Prostate gland (tissue), 2 donors: ENCODE measurements at regions not wholly inside any gene's neighbourhood (a gene's known extent, or its start where the extent isn't known, plus 50 kb on each side); places are given as distances from the start of the nearest gene placed in this dataset.

ENCODE experiments used
- DNase-seq: peaks from one replicate; pipeline ENCODE4 v3.0.0-alpha.2; 2019; ENCODE audit warnings: low spot score
- H3K27ac ChIP-seq, 2 donors: fragments of 200-600 bp; sonication (generic); 2 replicates each; pipeline ENCODE4 v1.5.1; 2017 to 2019
- H3K27me3 ChIP-seq: fragments of 200-600 bp; sonication (generic); replicated peaks from 2 replicates; pipeline ENCODE4 v1.5.1; 2019; ENCODE audit not compliant: insufficient read depth
- H3K36me3 ChIP-seq, 2 donors: fragments of 200-600 bp; sonication (generic); 1 replicate in 1 of 2; 2 replicates in 1 of 2; pipeline versions ENCODE4 v1.5.1 to v1.8.1; 2017 to 2019
- H3K4me1 ChIP-seq: fragments of 200-600 bp; sonication (generic); replicated peaks from 2 replicates; pipeline ENCODE4 v1.5.1; 2019
- H3K4me3 ChIP-seq, 2 donors: fragments of 200-600 bp; sonication (generic); 2 replicates each; pipeline ENCODE4 v1.5.1; 2017 to 2019
- H3K9me3 ChIP-seq: fragments of 200-600 bp; sonication (generic); 2 replicates; pipeline ENCODE4 v1.5.1; 2017
- POLR2A ChIP-seq: fragments of 450-650 bp; IDR thresholded peaks from one replicate; pipeline ENCODE4 v1.6.1; 2016; ENCODE audit warnings: antibody characterized with exemption, mild to moderate bottlenecking
- POLR2AphosphoS5 ChIP-seq: sonication (generic); formaldehyde crosslinking; IDR thresholded peaks from one replicate; pipeline ENCODE4 v1.6.1; 2017; ENCODE audit warnings: antibody characterized with exemption
- WGBS: methylation state at CpG from one replicate; pipeline ENCODE4 v1.1.5; 2018; 5-methylcytosine and 5-hydroxymethylcytosine counted together
- intact Hi-C: fragments of 100-400 bp; cut with DNase I; formaldehyde crosslinking; loops from one replicate; pipeline ENCODE4 v1.14.2; 2022
- TF ChIP-seq, protein P1 (sequence below), 4 experiments: fragments of 200-600 bp in 2 of 4; fragments of 450-650 bp in 2 of 4; sonication (generic) in 2 of 4; IDR thresholded peaks; 1 replicate in 3 of 4; 2 replicates in 1 of 4; pipeline ENCODE4 v1.5.1; 2016 to 2019; ENCODE audit warnings: antibody characterized with exemption in 4 of 4, mild to moderate bottlenecking in 2 of 4, moderate library complexity in 2 of 4

DNA sequence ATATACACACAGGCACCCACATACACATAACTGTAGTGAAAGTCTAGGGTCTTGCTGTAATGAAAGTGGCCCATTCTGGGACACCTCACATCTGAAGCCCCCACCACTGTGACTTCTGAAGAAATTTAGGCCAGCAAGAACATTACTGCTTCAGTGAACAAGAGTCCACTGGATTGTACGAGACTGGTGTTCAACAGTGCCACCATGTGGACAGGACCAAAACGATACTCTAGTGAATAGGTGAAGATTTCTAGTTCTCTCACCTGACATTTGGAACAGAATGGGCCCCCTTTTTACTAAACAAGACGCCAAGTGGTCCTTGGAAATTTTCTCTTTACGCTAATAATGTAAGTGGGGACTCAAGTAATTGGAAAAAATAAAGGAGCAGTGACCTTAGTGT lies 156.9 kb downstream of the MAFB start:
- Histone ChIP-seq H3K36me3 (no peaks in the 10 kb centered on the region), H3K27ac (no peak overlapping the region), H3K27me3 (no peaks in the 10 kb centered on the region), H3K4me1 (no peaks in the 10 kb centered on the region), H3K4me3 (no peak overlapping the region), H3K9me3 (no peaks in the 10 kb centered on the region)
- TF ChIP-seq, protein P1, sequence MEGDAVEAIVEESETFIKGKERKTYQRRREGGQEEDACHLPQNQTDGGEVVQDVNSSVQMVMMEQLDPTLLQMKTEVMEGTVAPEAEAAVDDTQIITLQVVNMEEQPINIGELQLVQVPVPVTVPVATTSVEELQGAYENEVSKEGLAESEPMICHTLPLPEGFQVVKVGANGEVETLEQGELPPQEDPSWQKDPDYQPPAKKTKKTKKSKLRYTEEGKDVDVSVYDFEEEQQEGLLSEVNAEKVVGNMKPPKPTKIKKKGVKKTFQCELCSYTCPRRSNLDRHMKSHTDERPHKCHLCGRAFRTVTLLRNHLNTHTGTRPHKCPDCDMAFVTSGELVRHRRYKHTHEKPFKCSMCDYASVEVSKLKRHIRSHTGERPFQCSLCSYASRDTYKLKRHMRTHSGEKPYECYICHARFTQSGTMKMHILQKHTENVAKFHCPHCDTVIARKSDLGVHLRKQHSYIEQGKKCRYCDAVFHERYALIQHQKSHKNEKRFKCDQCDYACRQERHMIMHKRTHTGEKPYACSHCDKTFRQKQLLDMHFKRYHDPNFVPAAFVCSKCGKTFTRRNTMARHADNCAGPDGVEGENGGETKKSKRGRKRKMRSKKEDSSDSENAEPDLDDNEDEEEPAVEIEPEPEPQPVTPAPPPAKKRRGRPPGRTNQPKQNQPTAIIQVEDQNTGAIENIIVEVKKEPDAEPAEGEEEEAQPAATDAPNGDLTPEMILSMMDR (IDR thresholded peaks at IDR 0.05): peak in 2 of 4 experiments; percentile 13 to 24
- TF ChIP-seq POLR2AphosphoS5: no peak
- TF ChIP-seq POLR2A: no peak
- intact Hi-C loops: no loop called here
- DNase-seq: no peak
- 73% methylated on average over 4 of the region's 4 CpGs for WGBS

GRCh38 chr20:40525351-40525750 lies 163.7 kb downstream of the MAFB start:
- 45% methylated on average over 4 of the region's 4 CpGs for WGBS
- Histone ChIP-seq H3K9me3 (no peaks in the 10 kb centered on the region), H3K27ac (no peak overlapping the region), H3K4me3 (no peak overlapping the region), H3K36me3 (no peaks in the 10 kb centered on the region), H3K27me3 (no peaks in the 10 kb centered on the region), H3K4me1 (no peaks in the 10 kb centered on the region)
- TF ChIP-seq, protein P1 (IDR thresholded peaks at IDR 0.05): no peak
- no peak for TF ChIP-seq POLR2AphosphoS5
- no peak for TF ChIP-seq POLR2A
- intact Hi-C loops: no loop called here
- no peak for DNase-seq

- DNase-seq: no peak
- TF ChIP-seq, protein P1 (IDR thresholded peaks at IDR 0.05): no peak
- TF ChIP-seq POLR2AphosphoS5 (no peak), POLR2A (no peak)
- Histone ChIP-seq H3K36me3 (no peaks in the 10 kb centered on the region), H3K27me3 (no peaks in the 10 kb centered on the region), H3K4me1 (no peaks in the 10 kb centered on the region), H3K27ac (no peak overlapping the region), H3K4me3 (no peak overlapping the region), H3K9me3 (no peaks in the 10 kb centered on the region)
- WGBS: 95% methylated on average over 2 of the region's 2 CpGs
- intact Hi-C loops: no loop called here
Observed at GRCh38 chr20:40524071-40524470, 165.0 kb downstream of the MAFB start.

GRCh38 chr20:40522405-40522804 lies 166.6 kb downstream of the MAFB start:
- Histone ChIP-seq H3K27me3 (no peaks in the 10 kb centered on the region), H3K9me3 (no peaks in the 10 kb centered on the region), H3K36me3 (no peaks in the 10 kb centered on the region), H3K4me3 (no peak overlapping the region), H3K4me1 (no peaks in the 10 kb centered on the region), H3K27ac (no peak overlapping the region)
- WGBS: 100% methylated on average over 1 of the region's 1 CpG
- DNase-seq: no peak
- intact Hi-C loops: no loop called here
- TF ChIP-seq POLR2AphosphoS5 (no peak), POLR2A (no peak)
- TF ChIP-seq, protein P1 (IDR thresholded peaks at IDR 0.05): no peak

GRCh38 chr20:40521962-40522361 lies 167.1 kb downstream of the MAFB start:
- Histone ChIP-seq H3K9me3 (no peaks in the 10 kb centered on the region), H3K27me3 (no peaks in the 10 kb centered on the region), H3K36me3 (no peaks in the 10 kb centered on the region), H3K4me1 (no peaks in the 10 kb centered on the region), H3K27ac (no peak overlapping the region), H3K4me3 (no peak overlapping the region)
- intact Hi-C loops: no loop called here
- no peak for TF ChIP-seq POLR2AphosphoS5
- DNase-seq: no peak
- 84% methylated on average over 1 of the region's 1 CpG for WGBS
